ENCODE measurements at regions not wholly inside any gene's neighbourhood (a gene's known extent, or its start where the extent isn't known, plus 50 kb on each side); places are given as distances from the start of the nearest gene placed in this dataset.
"Not testable (repeated sequence)": the region's sequence is repeated elsewhere in the genome, so short reads cannot be mapped to it uniquely, and the experiment has no call there.

GRCh38 chr3:152574461-152575079, 260.4 kb upstream of the P2RY1 start:
- no peak for DNase-seq (ENCODE audit: low read depth in 4 of 4, low spot score in 3 of 4)

DNA sequence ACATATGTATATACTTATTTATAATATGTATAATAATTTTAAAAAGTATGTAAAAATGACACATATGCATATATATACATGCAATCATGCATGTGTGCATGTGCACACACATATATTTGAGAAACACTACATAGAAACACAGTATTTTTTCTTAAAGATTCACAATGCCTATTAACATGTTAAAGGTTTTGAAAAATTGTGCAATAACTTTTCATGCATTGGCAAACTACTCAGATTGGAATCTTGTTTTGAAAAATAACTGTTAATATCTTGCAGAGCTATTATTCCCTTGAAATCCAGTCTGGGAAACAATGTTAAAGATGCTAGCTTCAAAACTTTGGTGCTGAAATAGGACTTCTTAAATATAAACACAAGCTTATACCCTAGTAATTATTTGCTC, 256.2 kb upstream of the P2RY1 start:
- DNase-seq (ENCODE audit: low read depth in 4 of 4, low spot score in 3 of 4), result no peak

- no peak for DNase-seq (ENCODE audit: low read depth in 4 of 4, low spot score in 3 of 4)
Observed at GRCh38 chr3:152581951-152582350, 253.0 kb upstream of the P2RY1 start.

DNA sequence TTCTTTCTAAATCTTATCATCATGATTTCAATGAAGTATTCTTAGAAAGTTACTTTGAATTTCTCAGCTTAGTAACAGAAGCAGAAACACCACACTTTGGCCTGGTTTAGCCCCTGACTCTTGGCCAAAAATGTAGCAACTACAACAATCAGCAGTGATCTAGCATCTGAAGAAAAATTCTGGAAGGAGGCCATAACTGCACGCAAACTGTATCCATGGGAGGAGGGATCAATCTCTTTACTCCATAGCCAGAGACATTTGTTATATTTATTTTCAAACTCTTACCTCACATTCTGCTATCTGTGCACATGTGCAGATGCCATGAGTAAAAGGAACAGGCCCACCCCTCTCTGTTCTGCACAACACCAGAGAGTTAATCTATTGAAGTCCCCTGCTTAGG, 251.0 kb upstream of the P2RY1 start:
- no peak for DNase-seq (ENCODE audit: low read depth in 4 of 4, low spot score in 3 of 4)

DNA sequence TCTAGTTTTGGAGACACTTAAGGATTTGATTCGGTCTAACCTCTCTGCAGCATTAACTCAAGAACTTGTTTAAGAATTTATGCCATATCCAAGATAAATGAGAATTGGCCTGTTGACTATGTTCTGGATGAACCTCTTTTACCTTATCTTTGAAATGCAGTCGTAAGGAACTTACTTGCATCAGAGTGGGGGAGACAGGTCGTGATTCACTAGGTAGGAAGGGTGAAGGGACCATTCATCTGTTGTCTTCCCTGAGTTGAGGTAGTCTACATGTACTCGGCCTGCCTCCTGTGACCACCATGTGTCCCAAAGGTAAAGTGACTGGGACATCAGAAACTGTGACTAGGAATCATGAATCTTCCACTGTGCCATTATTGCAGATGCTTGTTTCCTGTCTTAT, 248.0 kb upstream of the P2RY1 start:
- DNase-seq (ENCODE audit: low read depth in 4 of 4, low spot score in 3 of 4), result no peak

- DNase-seq (ENCODE audit: low read depth in 4 of 4, low spot score in 3 of 4), result no peak
Observed at GRCh38 chr3:152587861-152588260, 247.1 kb upstream of the P2RY1 start.

DNA sequence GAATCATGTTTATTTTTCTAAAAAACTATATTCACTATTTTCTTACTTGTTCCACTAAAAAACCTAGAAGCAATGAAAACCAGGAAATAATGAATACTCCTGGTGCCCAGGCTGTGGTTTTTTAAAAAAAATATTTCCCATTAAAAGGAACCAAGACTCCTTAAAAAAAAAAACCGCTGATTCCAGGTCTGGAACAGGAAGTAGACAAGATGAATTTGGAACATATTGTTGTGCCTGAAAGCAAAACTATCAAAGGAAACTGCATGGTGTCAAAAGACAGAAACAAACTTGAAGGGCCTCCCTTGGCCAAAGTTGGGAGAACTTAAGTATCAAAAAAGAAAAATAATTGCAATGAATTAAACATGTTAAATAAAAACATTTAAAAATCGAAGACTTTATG, 245.3 kb upstream of the P2RY1 start:
- no peak for DNase-seq (ENCODE audit: low read depth in 4 of 4, low spot score in 3 of 4)

DNA sequence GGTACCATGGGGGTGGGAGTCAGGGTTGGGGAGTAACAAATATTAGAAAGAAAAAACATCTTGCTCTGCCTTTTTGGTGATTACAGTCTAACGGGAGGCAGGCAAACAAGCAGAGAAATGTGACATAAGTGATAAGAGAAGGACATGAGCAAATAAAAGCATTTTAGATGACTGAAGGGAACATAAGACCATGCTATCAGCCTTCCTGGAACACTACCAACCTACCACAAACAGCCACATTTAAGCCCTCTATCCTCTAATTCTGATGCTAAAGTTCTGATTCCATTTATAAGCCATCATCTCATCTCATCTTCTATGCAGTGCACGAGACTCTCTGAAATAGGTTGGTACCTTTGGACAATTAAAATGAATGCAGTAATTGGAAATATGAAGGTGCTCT, 243.4 kb upstream of the P2RY1 start:
- no peak for DNase-seq (ENCODE audit: low read depth in 4 of 4, low spot score in 3 of 4)

DNA sequence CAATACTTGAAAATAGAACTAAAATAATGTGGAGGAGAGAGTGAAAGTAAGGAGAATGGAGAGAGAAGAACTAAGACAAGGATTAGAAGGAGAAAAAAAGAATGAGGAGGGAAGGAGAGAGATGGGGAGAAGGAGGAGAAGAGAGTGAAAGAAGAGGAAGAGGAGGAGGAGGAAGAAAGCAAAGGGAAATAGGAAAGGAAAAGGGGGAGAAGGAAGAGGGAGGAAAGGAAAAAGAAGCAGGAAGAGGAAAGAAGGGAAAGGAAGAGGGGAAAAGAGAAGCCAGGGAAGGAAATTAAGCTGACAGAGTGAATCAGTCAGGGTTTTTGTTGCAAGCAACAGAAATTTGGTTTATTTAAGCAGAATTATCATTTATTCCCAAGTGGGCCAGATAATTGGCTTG, 241.7 kb upstream of the P2RY1 start:
- no peak for DNase-seq (ENCODE audit: low read depth in 4 of 4, low spot score in 3 of 4)

DNA sequence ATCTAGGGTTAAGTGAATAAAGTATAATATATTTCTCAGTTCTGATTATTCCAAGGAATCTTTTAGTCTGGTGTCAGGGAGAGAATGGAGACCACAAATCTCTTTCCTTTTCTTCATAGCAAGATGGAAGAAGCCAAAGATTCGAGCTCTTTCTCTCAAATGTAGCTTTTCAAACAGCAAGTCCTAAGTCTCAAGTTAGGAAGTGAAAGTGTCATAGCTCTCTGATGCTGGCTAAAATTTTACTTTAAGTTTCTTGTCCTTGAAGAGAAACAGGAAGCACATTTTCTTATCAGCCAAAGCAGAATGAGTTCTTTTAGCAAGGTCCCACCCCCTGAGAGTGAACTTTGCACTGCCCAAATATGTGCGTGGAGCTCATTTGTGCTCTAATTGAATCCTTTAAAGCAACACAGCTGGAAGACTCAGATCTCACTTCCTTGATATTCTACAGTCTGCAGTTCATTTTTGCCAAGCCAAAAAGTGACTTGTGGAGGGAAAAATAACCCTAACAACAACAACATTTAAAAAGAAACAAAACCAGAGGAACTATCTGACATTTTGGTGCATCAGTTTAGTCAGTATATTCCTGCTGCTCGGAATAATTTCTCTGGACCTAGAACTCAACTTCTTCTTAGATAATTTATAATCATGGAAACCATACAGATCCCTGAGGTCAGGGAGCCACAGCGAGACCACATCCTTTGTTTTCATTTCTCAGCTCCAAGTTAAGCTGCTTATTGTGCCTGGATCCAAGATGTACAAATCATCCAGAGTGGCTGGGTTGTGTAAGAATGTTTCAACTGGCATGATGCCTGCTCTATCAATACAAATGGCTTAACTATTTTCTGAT, 238.7 kb upstream of the P2RY1 start:
- DNase-seq (ENCODE audit: low read depth in 4 of 4, low spot score in 3 of 4), result peak; percentile 57 to 72 (median 64)

DNA sequence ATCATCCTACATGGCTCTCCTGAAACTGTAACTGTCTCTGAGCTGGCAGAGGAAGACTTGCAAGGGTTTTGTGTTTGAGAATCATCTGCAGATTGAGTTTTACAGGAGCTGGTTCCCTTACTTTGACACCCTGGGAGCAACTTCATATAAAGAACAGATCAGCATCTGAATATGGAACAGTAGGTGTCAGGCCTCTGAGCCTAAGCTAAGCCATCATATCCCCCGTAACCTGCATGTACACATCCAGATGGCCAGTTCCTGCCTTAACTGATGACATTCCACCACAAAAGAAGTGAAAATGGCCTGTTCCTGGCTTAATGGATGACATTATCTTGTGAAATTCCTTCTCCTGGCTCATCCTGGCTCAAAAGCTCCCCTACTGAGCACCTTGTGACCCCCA, 238.1 kb upstream of the P2RY1 start:
- not testable (repeated sequence) for DNase-seq (ENCODE audit: low read depth in 4 of 4, low spot score in 3 of 4)

- DNase-seq (ENCODE audit: low read depth in 4 of 4, low spot score in 3 of 4), result no peak
Observed at GRCh38 chr3:152606146-152606545, 228.8 kb upstream of the P2RY1 start.

DNA sequence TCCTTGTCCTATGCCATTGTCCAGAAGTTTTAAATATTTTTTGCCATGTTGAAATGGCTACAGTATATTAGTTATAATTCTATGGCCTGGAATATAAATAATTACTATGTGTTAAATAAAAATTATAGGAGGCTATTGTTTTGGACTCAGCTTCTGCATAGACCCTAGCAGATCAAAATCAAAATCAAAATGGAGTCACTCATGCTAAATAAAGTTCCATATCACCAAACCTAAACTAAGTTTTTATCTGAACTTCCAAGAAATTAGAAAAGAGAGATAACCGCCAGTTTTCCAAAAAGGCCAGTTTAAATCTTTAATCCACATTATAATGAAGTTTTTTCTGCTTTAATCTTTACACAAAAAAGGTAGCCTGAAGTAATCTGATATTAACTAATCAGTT, 227.8 kb upstream of the P2RY1 start:
- DNase-seq (ENCODE audit: low read depth in 4 of 4, low spot score in 3 of 4), result no peak

DNA sequence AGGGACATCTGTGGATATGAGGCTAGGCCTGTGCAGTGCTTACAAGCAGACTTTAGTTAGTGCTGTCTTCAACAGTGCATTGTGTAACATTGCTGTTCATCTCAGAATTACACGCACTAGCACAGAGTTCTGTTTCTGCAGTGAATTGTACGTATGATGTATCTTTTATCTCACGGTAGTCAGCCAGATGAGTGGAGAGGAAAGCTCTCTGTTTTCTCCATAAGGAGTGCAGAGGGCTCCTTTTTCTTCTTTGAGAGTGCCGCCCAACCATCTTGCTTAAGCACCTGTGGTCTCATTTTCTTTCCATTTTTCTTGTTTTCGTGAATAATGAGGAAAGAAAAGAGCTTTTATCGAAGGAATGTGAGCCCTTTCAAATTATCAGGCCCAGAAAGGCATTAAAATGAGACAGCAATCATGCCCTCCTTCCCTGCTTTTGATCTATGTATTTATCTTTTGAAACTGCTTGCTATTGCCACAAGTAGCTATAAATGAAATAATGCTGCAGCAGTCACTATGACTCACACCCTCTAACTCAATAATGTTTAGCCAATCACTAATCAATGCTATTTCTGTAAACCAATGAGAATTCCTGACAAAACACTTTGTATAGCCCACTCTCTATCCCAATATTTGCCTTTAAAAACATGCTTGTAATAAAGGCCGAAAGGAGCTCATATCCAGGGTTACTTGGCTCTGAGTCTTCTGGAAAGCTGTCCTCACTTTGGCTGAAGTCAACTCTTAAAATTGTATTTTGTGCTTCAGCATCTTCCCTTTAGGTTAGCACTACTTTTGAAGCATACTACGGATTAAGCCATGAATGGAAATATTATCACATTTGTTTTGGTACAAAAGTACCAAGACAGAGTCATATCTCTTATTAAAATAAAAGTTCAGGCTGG, 226.0 kb upstream of the P2RY1 start:
- no peak for DNase-seq (ENCODE audit: low read depth in 4 of 4, low spot score in 3 of 4)

GRCh38 chr3:152609891-152610290, 225.0 kb upstream of the P2RY1 start:
- DNase-seq (ENCODE audit: low read depth in 4 of 4, low spot score in 3 of 4), result no peak

GRCh38 chr3:152610622-152611021, 224.3 kb upstream of the P2RY1 start:
- no peak for DNase-seq (ENCODE audit: low read depth in 4 of 4, low spot score in 3 of 4)

- no peak for DNase-seq (ENCODE audit: low read depth in 4 of 4, low spot score in 3 of 4)
Observed at GRCh38 chr3:152611905-152612304, 223.0 kb upstream of the P2RY1 start.

DNA sequence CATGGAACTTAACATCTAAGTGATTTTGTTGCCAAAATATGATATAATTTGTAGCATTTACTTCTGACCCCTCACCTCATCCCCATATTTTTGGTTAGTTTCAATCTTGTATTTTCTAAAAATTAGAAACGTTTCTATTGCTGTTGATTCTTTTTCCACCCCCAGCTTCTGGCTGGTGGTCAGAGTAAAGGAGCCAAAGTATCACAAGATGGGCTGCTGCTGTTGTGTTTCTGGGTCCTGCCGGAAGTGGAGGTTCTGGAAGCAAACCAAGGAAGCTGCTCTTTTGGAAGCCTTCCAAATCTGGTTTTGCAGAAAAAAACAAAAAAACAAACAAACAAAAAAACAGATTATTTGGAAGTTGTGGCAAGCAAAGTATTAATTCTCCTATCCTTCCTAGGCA, 221.1 kb upstream of the P2RY1 start:
- no peak for DNase-seq (ENCODE audit: low read depth in 4 of 4, low spot score in 3 of 4)

GRCh38 chr3:152615681-152616080, 219.2 kb upstream of the P2RY1 start:
- no peak for DNase-seq (ENCODE audit: low read depth in 4 of 4, low spot score in 3 of 4)

- no peak for DNase-seq (ENCODE audit: low read depth in 4 of 4, low spot score in 3 of 4)
Observed at GRCh38 chr3:152617609-152618008, 217.3 kb upstream of the P2RY1 start.

GRCh38 chr3:152618529-152618928, 216.4 kb upstream of the P2RY1 start:
- no peak for DNase-seq (ENCODE audit: low read depth in 4 of 4, low spot score in 3 of 4)

Data from left renal pelvis (tissue), 4 donors.